ENCODE measurements at regions not wholly inside any gene's neighbourhood (a gene's known extent, or its start where the extent isn't known, plus 50 kb on each side); places are given as distances from the start of the nearest gene placed in this dataset.

GRCh38 chr12:98369581-98369980, 145.8 kb upstream of the TMPO start:
- 50 to 66% methylated on average over 4 of the region's 4 CpGs for WGBS, 2 donors
- H3K27ac ChIP-seq (ENCODE audit: low read depth in 2 of 2, low read length in 1 of 2): no peak overlapping the region
- H3K4me3 ChIP-seq (ENCODE audit: low read depth in 1 of 2, low read length in 2 of 2): no peak overlapping the region
- H3K36me3 ChIP-seq (ENCODE audit: control insufficient read depth in 2 of 2, insufficient read depth in 2 of 2, low read length in 1 of 2): no peaks in the 10 kb centered on the region
- no peaks in the 10 kb centered on the region for H3K9me3 ChIP-seq (ENCODE audit: control insufficient read depth in 2 of 2, insufficient read depth in 1 of 2, low read depth in 1 of 2, low read length in 1 of 2)
- peaks cover 0 to 2% of the 10 kb centered on the region in 2 donors for H3K27me3 ChIP-seq (ENCODE audit: control insufficient read depth in 1 of 2, insufficient read depth in 2 of 2, low read length in 2 of 2)
- no peaks in the 10 kb centered on the region for H3K4me1 ChIP-seq (ENCODE audit: control insufficient read depth in 2 of 2, insufficient read depth in 2 of 2, low read length in 1 of 2)

DNA sequence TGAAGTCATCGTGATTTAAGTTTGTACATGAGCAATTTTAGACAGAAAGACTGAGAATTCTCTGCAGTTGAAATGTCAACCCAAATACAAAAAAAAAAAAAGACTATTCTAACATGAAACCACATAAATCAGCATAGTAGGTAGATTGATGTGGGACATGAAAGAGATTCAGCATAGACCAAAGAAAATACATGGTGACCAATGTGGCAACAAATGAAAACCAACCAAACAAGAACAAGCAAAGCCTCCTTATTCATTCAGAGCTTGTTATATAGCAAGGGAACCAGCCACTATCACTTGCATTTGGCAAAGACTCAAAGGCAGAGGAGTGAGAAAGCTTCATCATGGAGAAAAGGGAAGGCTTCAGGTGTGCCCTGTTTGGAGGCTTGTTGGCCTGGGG, 144.4 kb upstream of the TMPO start:
- Histone ChIP-seq H3K4me1 (ENCODE audit: control insufficient read depth in 2 of 2, insufficient read depth in 2 of 2, low read length in 1 of 2) (no peaks in the 10 kb centered on the region), H3K36me3 (ENCODE audit: control insufficient read depth in 2 of 2, insufficient read depth in 2 of 2, low read length in 1 of 2) (no peaks in the 10 kb centered on the region)
- 64 to 81% methylated on average over 1 of the region's 1 CpG for WGBS, 2 donors

DNA sequence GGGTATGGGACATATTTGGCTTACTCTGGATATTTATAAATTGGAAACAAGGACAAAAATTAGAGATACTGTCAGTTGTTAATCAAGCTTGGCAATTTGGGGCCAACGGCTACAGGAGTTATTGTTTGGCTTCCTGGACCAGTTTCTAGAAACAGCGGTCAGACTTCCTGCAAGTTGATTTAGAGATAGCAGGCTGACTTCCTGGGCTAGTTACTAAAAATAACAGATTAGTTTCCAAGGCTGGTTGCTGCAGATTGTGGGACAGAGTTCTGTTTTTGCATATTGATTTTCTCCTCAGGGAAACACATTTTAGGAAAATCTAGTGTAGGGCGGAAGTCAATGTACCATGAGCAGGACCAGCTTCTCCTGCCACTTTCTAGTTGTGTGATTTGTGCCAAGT, 144.0 kb upstream of the TMPO start:
- H3K4me3 ChIP-seq (ENCODE audit: low read depth in 1 of 2, low read length in 2 of 2): no peak overlapping the region
- no peaks in the 10 kb centered on the region for H3K9me3 ChIP-seq (ENCODE audit: control insufficient read depth in 2 of 2, insufficient read depth in 1 of 2, low read depth in 1 of 2, low read length in 1 of 2)
- H3K36me3 ChIP-seq (ENCODE audit: control insufficient read depth in 2 of 2, insufficient read depth in 2 of 2, low read length in 1 of 2): no peaks in the 10 kb centered on the region
- 64 to 67% methylated on average over 3 of the region's 3 CpGs for WGBS, 2 donors
- no peaks in the 10 kb centered on the region for H3K4me1 ChIP-seq (ENCODE audit: control insufficient read depth in 2 of 2, insufficient read depth in 2 of 2, low read length in 1 of 2)
- H3K27ac ChIP-seq (ENCODE audit: low read depth in 2 of 2, low read length in 1 of 2): no peak overlapping the region
- peaks cover 0 to 2% of the 10 kb centered on the region in 2 donors for H3K27me3 ChIP-seq (ENCODE audit: control insufficient read depth in 1 of 2, insufficient read depth in 2 of 2, low read length in 2 of 2)

More for the DNA sequence above, 144.4 kb upstream of the TMPO start:
- no peaks in the 10 kb centered on the region for H3K9me3 ChIP-seq (ENCODE audit: control insufficient read depth in 2 of 2, insufficient read depth in 1 of 2, low read depth in 1 of 2, low read length in 1 of 2)
- no peak overlapping the region for H3K4me3 ChIP-seq (ENCODE audit: low read depth in 1 of 2, low read length in 2 of 2)
- H3K27ac ChIP-seq (ENCODE audit: low read depth in 2 of 2, low read length in 1 of 2): no peak overlapping the region
- peaks cover 0 to 2% of the 10 kb centered on the region in 2 donors for H3K27me3 ChIP-seq (ENCODE audit: control insufficient read depth in 1 of 2, insufficient read depth in 2 of 2, low read length in 2 of 2)

GRCh38 chr12:98372340-98373024, 142.9 kb upstream of the TMPO start:
- H3K4me3 ChIP-seq (ENCODE audit: low read depth in 1 of 2, low read length in 2 of 2): no peak overlapping the region
- no peaks in the 10 kb centered on the region for H3K9me3 ChIP-seq (ENCODE audit: control insufficient read depth in 2 of 2, insufficient read depth in 1 of 2, low read depth in 1 of 2, low read length in 1 of 2)
- no peaks in the 10 kb centered on the region for H3K4me1 ChIP-seq (ENCODE audit: control insufficient read depth in 2 of 2, insufficient read depth in 2 of 2, low read length in 1 of 2)
- H3K27ac ChIP-seq (ENCODE audit: low read depth in 2 of 2, low read length in 1 of 2): no peak overlapping the region
- 63% methylated on average over 5 of the region's 5 CpGs for WGBS, 2 donors
- no peaks in the 10 kb centered on the region for H3K36me3 ChIP-seq (ENCODE audit: control insufficient read depth in 2 of 2, insufficient read depth in 2 of 2, low read length in 1 of 2)
- H3K27me3 ChIP-seq (ENCODE audit: control insufficient read depth in 1 of 2, insufficient read depth in 2 of 2, low read length in 2 of 2): peaks cover 0 to 2% of the 10 kb centered on the region in 2 donors

DNA sequence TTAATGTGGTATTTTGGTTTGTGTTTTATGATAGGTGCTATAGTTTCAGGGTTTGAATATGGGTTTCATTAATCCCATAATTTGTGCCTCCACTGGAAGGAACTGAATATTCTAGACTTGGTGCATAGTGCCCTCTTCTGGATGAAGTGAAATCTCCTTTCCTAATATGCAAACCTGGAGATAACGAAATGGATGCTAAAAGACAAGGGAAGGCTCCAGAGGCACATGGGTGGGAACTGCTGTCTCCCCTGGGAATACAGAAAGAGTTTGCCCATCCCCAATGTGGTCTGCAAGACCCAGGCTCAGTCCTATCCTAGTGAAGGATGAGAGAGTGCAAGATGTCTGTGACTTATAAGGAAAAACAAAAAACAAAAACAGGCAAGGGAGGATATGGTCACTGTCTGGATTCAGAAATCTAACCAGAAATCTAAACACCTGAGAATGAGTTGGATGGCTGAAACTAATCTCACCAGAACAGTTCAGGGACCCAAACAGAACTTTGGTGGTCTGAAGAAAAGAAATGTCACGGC, 142.3 kb upstream of the TMPO start:
- Histone ChIP-seq H3K27ac (ENCODE audit: low read depth in 2 of 2, low read length in 1 of 2) (no peak overlapping the region), H3K9me3 (ENCODE audit: control insufficient read depth in 2 of 2, insufficient read depth in 1 of 2, low read depth in 1 of 2, low read length in 1 of 2) (no peaks in the 10 kb centered on the region), H3K27me3 (ENCODE audit: control insufficient read depth in 1 of 2, insufficient read depth in 2 of 2, low read length in 2 of 2) (peaks cover 0 to 2% of the 10 kb centered on the region in 2 donors), H3K4me3 (ENCODE audit: low read depth in 1 of 2, low read length in 2 of 2) (no peak overlapping the region), H3K4me1 (ENCODE audit: control insufficient read depth in 2 of 2, insufficient read depth in 2 of 2, low read length in 1 of 2) (no peaks in the 10 kb centered on the region), H3K36me3 (ENCODE audit: control insufficient read depth in 2 of 2, insufficient read depth in 2 of 2, low read length in 1 of 2) (no peaks in the 10 kb centered on the region)
- 50 to 51% methylated on average over 2 of the region's 2 CpGs for WGBS, 2 donors

GRCh38 chr12:98374007-98374406, 141.4 kb upstream of the TMPO start:
- Histone ChIP-seq H3K4me1 (ENCODE audit: control insufficient read depth in 2 of 2, insufficient read depth in 2 of 2, low read length in 1 of 2) (no peaks in the 10 kb centered on the region), H3K4me3 (ENCODE audit: low read depth in 1 of 2, low read length in 2 of 2) (no peak overlapping the region), H3K9me3 (ENCODE audit: control insufficient read depth in 2 of 2, insufficient read depth in 1 of 2, low read depth in 1 of 2, low read length in 1 of 2) (no peaks in the 10 kb centered on the region), H3K36me3 (ENCODE audit: control insufficient read depth in 2 of 2, insufficient read depth in 2 of 2, low read length in 1 of 2) (no peaks in the 10 kb centered on the region), H3K27ac (ENCODE audit: low read depth in 2 of 2, low read length in 1 of 2) (no peak overlapping the region), H3K27me3 (ENCODE audit: control insufficient read depth in 1 of 2, insufficient read depth in 2 of 2, low read length in 2 of 2) (peaks cover 0 to 2% of the 10 kb centered on the region in 2 donors)
- 78 to 82% methylated on average over 1 of the region's 1 CpG for WGBS, 2 donors

- Histone ChIP-seq H3K4me3 (ENCODE audit: low read depth in 1 of 2, low read length in 2 of 2) (no peak overlapping the region), H3K27ac (ENCODE audit: low read depth in 2 of 2, low read length in 1 of 2) (no peak overlapping the region), H3K36me3 (ENCODE audit: control insufficient read depth in 2 of 2, insufficient read depth in 2 of 2, low read length in 1 of 2) (no peaks in the 10 kb centered on the region), H3K9me3 (ENCODE audit: control insufficient read depth in 2 of 2, insufficient read depth in 1 of 2, low read depth in 1 of 2, low read length in 1 of 2) (no peaks in the 10 kb centered on the region), H3K4me1 (ENCODE audit: control insufficient read depth in 2 of 2, insufficient read depth in 2 of 2, low read length in 1 of 2) (no peaks in the 10 kb centered on the region), H3K27me3 (ENCODE audit: control insufficient read depth in 1 of 2, insufficient read depth in 2 of 2, low read length in 2 of 2) (no peaks in the 10 kb centered on the region)
- WGBS, 2 donors: 41 to 64% methylated on average over 1 of the region's 1 CpG
Measured at GRCh38 chr12:98379106-98379505, 136.3 kb upstream of the TMPO start.

GRCh38 chr12:98385641-98386040, 129.7 kb upstream of the TMPO start:
- 78 to 89% methylated on average over 1 of the region's 1 CpG for WGBS, 2 donors
- Histone ChIP-seq H3K9me3 (ENCODE audit: control insufficient read depth in 2 of 2, insufficient read depth in 1 of 2, low read depth in 1 of 2, low read length in 1 of 2) (no peaks in the 10 kb centered on the region), H3K27me3 (ENCODE audit: control insufficient read depth in 1 of 2, insufficient read depth in 2 of 2, low read length in 2 of 2) (no peaks in the 10 kb centered on the region), H3K27ac (ENCODE audit: low read depth in 2 of 2, low read length in 1 of 2) (no peak overlapping the region), H3K36me3 (ENCODE audit: control insufficient read depth in 2 of 2, insufficient read depth in 2 of 2, low read length in 1 of 2) (no peaks in the 10 kb centered on the region), H3K4me3 (ENCODE audit: low read depth in 1 of 2, low read length in 2 of 2) (no peak overlapping the region), H3K4me1 (ENCODE audit: control insufficient read depth in 2 of 2, insufficient read depth in 2 of 2, low read length in 1 of 2) (no peaks in the 10 kb centered on the region)

DNA sequence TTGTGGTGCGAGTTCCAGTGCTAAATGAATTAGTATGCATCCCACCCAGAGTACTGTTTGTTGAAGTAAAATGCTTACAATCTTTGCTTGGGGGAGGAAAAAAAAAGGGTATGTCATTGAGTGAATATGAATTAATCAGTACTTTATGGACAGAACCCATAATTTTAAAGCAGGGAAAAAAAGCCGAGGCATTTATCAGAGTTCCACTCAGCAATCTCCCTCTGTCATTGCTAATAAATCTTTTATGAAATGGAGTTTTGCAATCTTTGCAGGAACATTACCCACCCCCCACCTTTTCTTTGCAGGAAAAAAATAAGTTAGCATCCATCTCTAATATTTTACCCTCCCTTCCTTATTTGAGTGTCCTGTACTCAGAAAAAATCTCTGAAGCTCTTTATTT, 127.9 kb upstream of the TMPO start:
- H3K27me3 ChIP-seq (ENCODE audit: control insufficient read depth in 1 of 2, insufficient read depth in 2 of 2, low read length in 2 of 2): no peaks in the 10 kb centered on the region
- H3K27ac ChIP-seq (ENCODE audit: low read depth in 2 of 2, low read length in 1 of 2): no peak overlapping the region
- H3K4me1 ChIP-seq (ENCODE audit: control insufficient read depth in 2 of 2, insufficient read depth in 2 of 2, low read length in 1 of 2): no peaks in the 10 kb centered on the region
- 71 to 72% methylated on average over 2 of the region's 2 CpGs for WGBS, 2 donors
- H3K36me3 ChIP-seq (ENCODE audit: control insufficient read depth in 2 of 2, insufficient read depth in 2 of 2, low read length in 1 of 2): no peaks in the 10 kb centered on the region
- H3K9me3 ChIP-seq (ENCODE audit: control insufficient read depth in 2 of 2, insufficient read depth in 1 of 2, low read depth in 1 of 2, low read length in 1 of 2): no peaks in the 10 kb centered on the region
- H3K4me3 ChIP-seq (ENCODE audit: low read depth in 1 of 2, low read length in 2 of 2): no peak overlapping the region

DNA sequence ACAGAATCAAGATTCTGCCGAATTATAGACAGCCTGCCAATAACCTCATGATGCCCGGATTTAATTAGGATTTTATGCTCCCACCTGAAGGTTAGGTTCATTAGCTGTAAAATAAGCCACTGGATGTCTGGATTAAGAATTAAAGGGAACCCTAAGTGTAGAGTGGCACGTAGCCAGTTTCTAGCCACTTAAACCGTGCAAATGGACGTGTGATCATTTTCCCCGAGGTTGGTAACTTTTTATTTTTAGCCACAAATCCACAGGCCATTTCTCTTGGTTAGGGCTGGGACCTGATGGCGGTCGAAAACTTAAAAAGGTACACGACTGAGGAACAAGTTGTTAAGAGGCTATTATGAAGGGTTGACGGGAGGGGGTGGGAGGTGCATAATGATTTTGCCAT, 127.3 kb upstream of the TMPO start:
- Histone ChIP-seq H3K4me1 (ENCODE audit: control insufficient read depth in 2 of 2, insufficient read depth in 2 of 2, low read length in 1 of 2) (no peaks in the 10 kb centered on the region), H3K27ac (ENCODE audit: low read depth in 2 of 2, low read length in 1 of 2) (no peak overlapping the region), H3K9me3 (ENCODE audit: control insufficient read depth in 2 of 2, insufficient read depth in 1 of 2, low read depth in 1 of 2, low read length in 1 of 2) (no peaks in the 10 kb centered on the region), H3K4me3 (ENCODE audit: low read depth in 1 of 2, low read length in 2 of 2) (no peak overlapping the region), H3K27me3 (ENCODE audit: control insufficient read depth in 1 of 2, insufficient read depth in 2 of 2, low read length in 2 of 2) (no peaks in the 10 kb centered on the region), H3K36me3 (ENCODE audit: control insufficient read depth in 2 of 2, insufficient read depth in 2 of 2, low read length in 1 of 2) (no peaks in the 10 kb centered on the region)
- WGBS, 2 donors: 78 to 80% methylated on average over 10 of the region's 10 CpGs

All from esophagus (tissue), 2 donors.